PC-3 (cell line): ENCODE measurements at regions not wholly inside any gene's neighbourhood (a gene's known extent, or its start where the extent isn't known, plus 50 kb on each side); places are given as distances from the start of the nearest gene placed in this dataset.

Experiments used
- ATAC-seq: fragments of 200-7000 bp; cut with Tn5 transposase; 2 replicates; pipeline ENCODE4 v1.9.1; 2020; ENCODE audit warnings: mild to moderate bottlenecking, moderate library complexity
- BruUV-seq: library from RNA; stranded (reverse); fragments of 400-500 nt; replicated peaks from 2 replicates; lab custom pipeline; 2021; lab: Mats Ljungman, UMichigan
- CTCF ChIA-PET: fragments of 300-600 bp; sonication (Branson Sonifier 250); formaldehyde crosslinking; loops from one replicate; lab custom pipeline; 2022; ENCODE audit warnings: antibody characterized with exemption; lab: Charles Lee
- POLR2A ChIA-PET: fragments of 300-600 bp; sonication (Branson Sonifier 250); formaldehyde crosslinking; loops from one replicate; lab custom pipeline; 2022; ENCODE audit warnings: antibody characterized with exemption; ENCODE audit not compliant: unreplicated experiment; lab: Charles Lee
- DNase-seq: peaks from one replicate; pipeline ENCODE4 v3.0.0-alpha.2; 2015
- H2AFZ ChIP-seq: fragments of 300-600 bp; sonication (generic); 2 replicates; pipeline ENCODE4 v1.6.0; 2016; ENCODE audit warnings: antibody characterized with exemption, low read length
- H3F3A ChIP-seq: fragments of 300-600 bp; sonication (generic); one replicate; pipeline ENCODE4 v1.6.0; 2017; ENCODE audit warnings: antibody characterized with exemption, low read length, control low read depth, mild to moderate bottlenecking; ENCODE audit not compliant: unreplicated experiment
- H3K27ac ChIP-seq: fragments of 300-600 bp; sonication (generic); 2 replicates; pipeline ENCODE4 v1.5.1; 2016; ENCODE audit warnings: mild to moderate bottlenecking, low read length
- H3K27me3 ChIP-seq: fragments of 300-600 bp; sonication (generic); 2 replicates; pipeline ENCODE4 v1.6.1; 2016; ENCODE audit warnings: low read length, mixed read lengths
- H3K36me3 ChIP-seq: fragments of 300-600 bp; sonication (generic); 2 replicates; pipeline ENCODE4 v1.6.1; 2016; ENCODE audit warnings: low read depth, mixed run types, low read length, mixed read lengths
- H3K4me1 ChIP-seq: fragments of 300-600 bp; sonication (generic); 2 replicates; pipeline ENCODE4 v1.5.1; 2016; ENCODE audit warnings: low read length; ENCODE audit not compliant: insufficient read depth
- H3K4me2 ChIP-seq: fragments of 300-600 bp; sonication (generic); 2 replicates; pipeline ENCODE4 v1.6.0; 2016; ENCODE audit warnings: low read length
- H3K4me3 ChIP-seq: fragments of 300-600 bp; sonication (generic); 2 replicates; pipeline ENCODE4 v1.5.1; 2016; ENCODE audit warnings: mild to moderate bottlenecking, low read length, mixed read lengths
- H3K79me2 ChIP-seq: fragments of 300-600 bp; sonication (generic); 2 replicates; pipeline ENCODE4 v1.6.1; 2017; ENCODE audit warnings: low read length, mixed read lengths
- H3K9ac ChIP-seq: fragments of 300-600 bp; sonication (generic); 2 replicates; pipeline ENCODE4 v1.6.0; 2016; ENCODE audit warnings: mild to moderate bottlenecking, low read length
- H3K9me2 ChIP-seq: fragments of 300-600 bp; sonication (generic); replicated peaks from 2 replicates; pipeline ENCODE4 v1.6.1; 2016; ENCODE audit warnings: mixed run types, low read length, mixed read lengths
- H3K9me3 ChIP-seq: fragments of 300-600 bp; sonication (generic); 2 replicates; pipeline ENCODE4 v1.6.1; 2016; ENCODE audit warnings: low read length, mixed read lengths
- H4K20me1 ChIP-seq: fragments of 300-600 bp; sonication (generic); 2 replicates; pipeline ENCODE4 v1.6.1; 2016; ENCODE audit warnings: low read length, mixed read lengths
- CTCF ChIP-seq: fragments of 300-600 bp; sonication (generic); conservative IDR thresholded peaks from 2 replicates; pipeline ENCODE4 v1.5.1; 2017; ENCODE audit warnings: antibody characterized with exemption, low read depth, mild to moderate bottlenecking, low read length
- EZH2 ChIP-seq: fragments of 300-600 bp; sonication (generic); IDR thresholded peaks from one replicate; pipeline ENCODE4 v1.6.1; 2017; ENCODE audit warnings: antibody characterized with exemption, mild to moderate bottlenecking, low read length; ENCODE audit not compliant: unreplicated experiment
- EZH2phosphoT487 ChIP-seq: fragments of 300-600 bp; sonication (generic); IDR thresholded peaks from 2 replicates; pipeline ENCODE4 v1.6.1; 2018; ENCODE audit warnings: mild to moderate bottlenecking, antibody characterized with exemption, low read length, borderline replicate concordance
- intact Hi-C: fragments of 100-400 bp; cut with micrococcal nuclease; formaldehyde crosslinking; loops from 2 replicates; pipeline ENCODE4 v1.9.0; 2023

GRCh38 chr3:144296808-144297207 lies 325.2 kb downstream of the DIPK2A start:
- ChIA-PET POLR2A (no interaction called here), CTCF (no interaction called here)
- Histone ChIP-seq H3K79me2 (no peaks in the 10 kb centered on the region), H3K9me2 (no peaks in the 10 kb centered on the region), H3K9ac (no peak overlapping the region), H2AFZ (no peak overlapping the region), H4K20me1 (no peaks in the 10 kb centered on the region), H3K4me3 (no peak overlapping the region), H3K9me3 (no peaks in the 10 kb centered on the region), H3K27ac (no peak overlapping the region), H3K36me3 (no peaks in the 10 kb centered on the region), H3K4me1 (no peaks in the 10 kb centered on the region), H3F3A (no peaks in the 10 kb centered on the region), H3K4me2 (no peak overlapping the region), H3K27me3 (no peaks in the 10 kb centered on the region)
- intact Hi-C loops: loop anchor here (10.0 kb wide), 1 partner anchor 322 kb away; the partner anchor contains the start of gene DIPK2A
- DNase-seq (no peak), ATAC-seq (no peak)
- BruUV-seq: no TSS peak
- TF ChIP-seq EZH2phosphoT487: no peak
- no peak for TF ChIP-seq CTCF
- no peak for TF ChIP-seq EZH2

GRCh38 chr3:144301863-144302262 lies 330.2 kb downstream of the DIPK2A start:
- Histone ChIP-seq H3K27me3 (no peaks in the 10 kb centered on the region), H3K9ac (no peak overlapping the region), H3K79me2 (no peaks in the 10 kb centered on the region), H3K4me2 (no peak overlapping the region), H3K9me2 (no peaks in the 10 kb centered on the region), H3F3A (no peaks in the 10 kb centered on the region), H2AFZ (no peak overlapping the region), H3K4me3 (no peak overlapping the region), H4K20me1 (no peaks in the 10 kb centered on the region), H3K9me3 (no peaks in the 10 kb centered on the region), H3K36me3 (no peaks in the 10 kb centered on the region), H3K27ac (no peak overlapping the region), H3K4me1 (no peaks in the 10 kb centered on the region)
- no peak for DNase-seq
- no peak for ATAC-seq
- no TSS peak for BruUV-seq
- CTCF ChIA-PET: no interaction called here
- no peak for TF ChIP-seq EZH2phosphoT487
- no peak for TF ChIP-seq CTCF
- no peak for TF ChIP-seq EZH2
- POLR2A ChIA-PET: no interaction called here
- intact Hi-C loops: no loop called here

DNA sequence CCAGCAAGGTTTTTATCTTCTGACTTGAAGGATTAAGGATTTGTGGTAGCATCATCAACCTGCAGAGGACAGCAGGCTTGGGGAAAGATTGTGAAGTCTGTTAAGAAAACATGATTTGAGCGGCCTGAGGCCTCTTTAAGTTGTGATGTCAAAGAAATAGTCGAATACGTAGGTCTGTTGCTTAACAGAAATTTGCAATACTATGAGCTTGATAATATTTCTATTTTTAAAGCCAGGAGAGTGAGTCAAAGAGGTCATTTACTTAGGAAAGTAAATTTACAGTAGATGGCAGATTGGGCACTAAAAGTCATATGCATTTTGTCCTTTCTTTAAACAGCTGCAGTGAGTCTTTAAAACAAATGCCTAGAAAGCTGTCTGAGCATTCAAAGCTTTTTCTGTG lies 336.3 kb downstream of the DIPK2A start:
- CTCF ChIA-PET: no interaction called here
- Histone ChIP-seq H3K27ac (no peak overlapping the region), H3K9me3 (no peaks in the 10 kb centered on the region), H2AFZ (no peak overlapping the region), H3K4me3 (no peak overlapping the region), H3K9ac (no peak overlapping the region), H3K79me2 (no peaks in the 10 kb centered on the region), H3K4me2 (no peak overlapping the region), H3K4me1 (no peaks in the 10 kb centered on the region), H3K27me3 (no peaks in the 10 kb centered on the region), H4K20me1 (no peaks in the 10 kb centered on the region), H3F3A (no peaks in the 10 kb centered on the region), H3K36me3 (no peaks in the 10 kb centered on the region), H3K9me2 (no peaks in the 10 kb centered on the region)
- intact Hi-C loops: no loop called here
- no TSS peak for BruUV-seq
- DNase-seq: no peak
- ATAC-seq: no peak
- POLR2A ChIA-PET: no interaction called here
- TF ChIP-seq EZH2 (no peak), EZH2phosphoT487 (no peak), CTCF (no peak)
